ENCODE measurements at regions not wholly inside any gene's neighbourhood (a gene's known extent, or its start where the extent isn't known, plus 50 kb on each side); places are given as distances from the start of the nearest gene placed in this dataset.

DNA sequence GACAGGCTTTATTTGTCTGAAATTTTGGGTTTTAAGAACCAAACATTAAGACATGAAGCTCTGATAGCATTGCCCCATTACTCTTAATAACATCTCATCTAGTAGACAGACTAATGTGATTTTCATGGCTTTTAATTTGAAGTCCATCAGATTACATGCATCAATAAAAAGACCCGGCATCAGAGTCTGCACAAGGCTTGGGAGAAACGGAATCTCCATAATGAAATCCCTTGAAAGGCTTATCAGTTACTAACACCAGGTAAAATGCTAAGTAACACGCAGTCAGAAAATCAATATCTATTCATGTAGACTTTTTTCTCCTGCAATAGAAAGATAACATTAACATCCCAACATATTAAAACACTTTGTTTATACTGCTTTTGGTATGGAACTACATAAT, 1485.2 kb upstream of the DDX18 start:
- no peak for TF ChIP-seq POLR2A (IDR thresholded peaks at IDR 0.05)
- TF ChIP-seq, protein P1, sequence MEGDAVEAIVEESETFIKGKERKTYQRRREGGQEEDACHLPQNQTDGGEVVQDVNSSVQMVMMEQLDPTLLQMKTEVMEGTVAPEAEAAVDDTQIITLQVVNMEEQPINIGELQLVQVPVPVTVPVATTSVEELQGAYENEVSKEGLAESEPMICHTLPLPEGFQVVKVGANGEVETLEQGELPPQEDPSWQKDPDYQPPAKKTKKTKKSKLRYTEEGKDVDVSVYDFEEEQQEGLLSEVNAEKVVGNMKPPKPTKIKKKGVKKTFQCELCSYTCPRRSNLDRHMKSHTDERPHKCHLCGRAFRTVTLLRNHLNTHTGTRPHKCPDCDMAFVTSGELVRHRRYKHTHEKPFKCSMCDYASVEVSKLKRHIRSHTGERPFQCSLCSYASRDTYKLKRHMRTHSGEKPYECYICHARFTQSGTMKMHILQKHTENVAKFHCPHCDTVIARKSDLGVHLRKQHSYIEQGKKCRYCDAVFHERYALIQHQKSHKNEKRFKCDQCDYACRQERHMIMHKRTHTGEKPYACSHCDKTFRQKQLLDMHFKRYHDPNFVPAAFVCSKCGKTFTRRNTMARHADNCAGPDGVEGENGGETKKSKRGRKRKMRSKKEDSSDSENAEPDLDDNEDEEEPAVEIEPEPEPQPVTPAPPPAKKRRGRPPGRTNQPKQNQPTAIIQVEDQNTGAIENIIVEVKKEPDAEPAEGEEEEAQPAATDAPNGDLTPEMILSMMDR (IDR thresholded peaks at IDR 0.05): no peak

Measured in body of pancreas (tissue), 4 donors.